Bronchial epithelial cell (primary cell): ENCODE measurements at regions not wholly inside any gene's neighbourhood (a gene's known extent, or its start where the extent isn't known, plus 50 kb on each side); places are given as distances from the start of the nearest gene placed in this dataset.

Source experiments
- DNase-seq: peaks from one replicate; pipeline ENCODE4 v3.0.0-alpha.2; 2010; ENCODE audit warnings: low read depth
- FAIRE-seq: peaks from 2 replicates; lab custom pipeline; 2011; peaks lifted over from hg19 to GRCh38; lab: Jason Lieb, UNC
- H3K27me3 ChIP-seq: 2 replicates; pipeline ENCODE4 v1.5.1; 2011; ENCODE audit warnings: low read length; ENCODE audit not compliant: control insufficient read depth, insufficient read depth
- H3K36me3 ChIP-seq: 2 replicates; pipeline ENCODE4 v1.5.1; 2011; ENCODE audit warnings: low read length; ENCODE audit not compliant: control insufficient read depth, insufficient read depth
- H3K4me3 ChIP-seq: 2 replicates; pipeline ENCODE4 v1.5.1; 2011; ENCODE audit warnings: mild to moderate bottlenecking, low read depth, low read length, control low read depth
- CTCF ChIP-seq: IDR thresholded peaks from 2 replicates; pipeline ENCODE4 v1.5.1; 2011; ENCODE audit warnings: mild to moderate bottlenecking, moderate library complexity, low read length, control low read depth, inconsistent platforms; ENCODE audit not compliant: insufficient read depth, severe bottlenecking

- H3K27me3 ChIP-seq = no peaks in the 10 kb centered on the region
- no peak for DNase-seq
- no peaks in the 10 kb centered on the region for H3K36me3 ChIP-seq
- no peak for FAIRE-seq
- no peak overlapping the region for H3K4me3 ChIP-seq
- no peak for TF ChIP-seq CTCF
Observed at GRCh38 chr11:42249401-42249800, 789.9 kb upstream of the LRRC4C start.

- TF ChIP-seq CTCF = no peak
- no peaks in the 10 kb centered on the region for H3K27me3 ChIP-seq
Observed at GRCh38 chr11:42249956-42250355, 790.5 kb upstream of the LRRC4C start.

GRCh38 chr11:42251984-42252383 lies 792.5 kb upstream of the LRRC4C start:
- DNase-seq = no peak
- no peak for TF ChIP-seq CTCF
- H3K4me3 ChIP-seq = no peak overlapping the region
- no peaks in the 10 kb centered on the region for H3K27me3 ChIP-seq
- no peak for FAIRE-seq
- no peaks in the 10 kb centered on the region for H3K36me3 ChIP-seq

More at GRCh38 chr11:42249956-42250355, 790.5 kb upstream of the LRRC4C start:
- DNase-seq = no peak
- no peak overlapping the region for H3K4me3 ChIP-seq
- no peaks in the 10 kb centered on the region for H3K36me3 ChIP-seq
- no peak for FAIRE-seq

GRCh38 chr11:42253156-42253555 lies 793.7 kb upstream of the LRRC4C start:
- Histone ChIP-seq H3K4me3 (no peak overlapping the region), H3K36me3 (no peaks in the 10 kb centered on the region), H3K27me3 (no peaks in the 10 kb centered on the region)
- no peak for DNase-seq
- FAIRE-seq = no peak
- TF ChIP-seq CTCF = no peak

GRCh38 chr11:42255906-42256305 lies 796.5 kb upstream of the LRRC4C start:
- DNase-seq (no peak), FAIRE-seq (no peak)
- no peak for TF ChIP-seq CTCF
- Histone ChIP-seq H3K27me3 (no peaks in the 10 kb centered on the region), H3K4me3 (no peak overlapping the region), H3K36me3 (no peaks in the 10 kb centered on the region)

- DNase-seq (no peak), FAIRE-seq (no peak)
- Histone ChIP-seq H3K4me3 (no peak overlapping the region), H3K36me3 (no peaks in the 10 kb centered on the region), H3K27me3 (no peaks in the 10 kb centered on the region)
- TF ChIP-seq CTCF = no peak
Observed at GRCh38 chr11:42257534-42257933, 798.1 kb upstream of the LRRC4C start.
